Keratinocyte (primary cell): ENCODE measurements at regions not wholly inside any gene's neighbourhood (a gene's known extent, or its start where the extent isn't known, plus 50 kb on each side); places are given as distances from the start of the nearest gene placed in this dataset.

Experiments used
- DNase-seq: peaks from one replicate; pipeline ENCODE4 v3.0.0-alpha.2; 2011; ENCODE audit warnings: low read depth, missing footprints, low spot score
- FAIRE-seq: peaks from 2 replicates; lab custom pipeline; 2011; peaks lifted over from hg19 to GRCh38; lab: Jason Lieb, UNC
- H2AFZ ChIP-seq: 2 replicates; pipeline ENCODE4 v1.6.0; 2012; ENCODE audit warnings: low read length, control low read depth, inconsistent platforms; ENCODE audit not compliant: control insufficient read depth
- H3K27ac ChIP-seq: 2 replicates; pipeline ENCODE4 v1.5.1; 2011; ENCODE audit warnings: low read length; ENCODE audit not compliant: control insufficient read depth, insufficient read depth
- H3K27me3 ChIP-seq: 3 replicates; pipeline ENCODE4 v1.6.0; 2011; ENCODE audit warnings: low read length; ENCODE audit not compliant: control insufficient read depth, insufficient read depth; ENCODE audit errors: extremely low read depth
- H3K36me3 ChIP-seq, 2 experiments: 2 replicates in 1 of 2; 3 replicates in 1 of 2; pipeline ENCODE4 v1.5.1; 2011; ENCODE audit warnings: low read length in 2 of 2, mild to moderate bottlenecking in 1 of 2; ENCODE audit not compliant: control insufficient read depth in 2 of 2, insufficient read depth in 2 of 2; ENCODE audit errors: extremely low read depth in 1 of 2
- H3K4me1 ChIP-seq: 3 replicates; pipeline ENCODE4 v1.5.1; 2011; ENCODE audit warnings: low read length; ENCODE audit not compliant: control insufficient read depth, insufficient read depth; ENCODE audit errors: extremely low read depth
- H3K4me2 ChIP-seq: 3 replicates; pipeline ENCODE4 v1.6.0; 2011; ENCODE audit warnings: low read depth, low read length; ENCODE audit not compliant: control insufficient read depth, insufficient read depth; ENCODE audit errors: extremely low read depth
- H3K4me3 ChIP-seq, 3 experiments: fragments of 200-600 bp in 1 of 3; sonication (generic) in 1 of 3; 2 replicates in 2 of 3; 3 replicates in 1 of 3; pipeline ENCODE4 v1.5.1; 2011 to 2016; ENCODE audit warnings: low read length in 3 of 3, mild to moderate bottlenecking in 3 of 3, control low read depth in 2 of 3, inconsistent platforms in 1 of 3, low read depth in 1 of 3, mixed read lengths in 1 of 3, mixed run types in 1 of 3, moderate library complexity in 1 of 3; ENCODE audit not compliant: control insufficient read depth in 2 of 3, insufficient read depth in 2 of 3; ENCODE audit errors: extremely low read depth in 1 of 3
- H3K79me2 ChIP-seq: 2 replicates; pipeline ENCODE4 v1.6.0; 2012; ENCODE audit warnings: low read length; ENCODE audit not compliant: control insufficient read depth, insufficient read depth
- H3K9ac ChIP-seq: 3 replicates; pipeline ENCODE4 v1.6.0; 2011; ENCODE audit warnings: low read length; ENCODE audit not compliant: control insufficient read depth, insufficient read depth; ENCODE audit errors: extremely low read depth
- H3K9me1 ChIP-seq: 3 replicates; pipeline ENCODE4 v1.6.0; 2011; ENCODE audit warnings: low read length; ENCODE audit not compliant: control insufficient read depth, insufficient read depth; ENCODE audit errors: extremely low read depth
- H3K9me3 ChIP-seq: 2 replicates; pipeline ENCODE4 v1.5.1; 2012; ENCODE audit warnings: low read depth, low read length; ENCODE audit not compliant: control insufficient read depth
- H4K20me1 ChIP-seq: 3 replicates; pipeline ENCODE4 v1.6.0; 2011; ENCODE audit warnings: low read length; ENCODE audit not compliant: control insufficient read depth, insufficient read depth; ENCODE audit errors: extremely low read depth
- CTCF ChIP-seq, 3 experiments: IDR thresholded peaks in 1 of 3; conservative IDR thresholded peaks in 1 of 3; optimal IDR thresholded peaks in 1 of 3; 2 replicates in 2 of 3; 3 replicates in 1 of 3; pipeline versions ENCODE3 to v1.5.1; 2011; ENCODE audit warnings: low read length in 3 of 3, mild to moderate bottlenecking in 3 of 3, moderate library complexity in 2 of 3, control low read depth in 1 of 3, inconsistent platforms in 1 of 3; ENCODE audit not compliant: insufficient read depth in 2 of 3; ENCODE audit errors: extremely low read depth in 1 of 3
- EZH2 ChIP-seq: IDR thresholded peaks from one replicate; pipeline ENCODE4 v1.6.1; 2012; ENCODE audit warnings: inconsistent platforms, mild to moderate bottlenecking, low read length, moderate library complexity
- dilution Hi-C: fragments of 300-500 bp; cut with MboI; formaldehyde crosslinking; loops from one replicate; pipeline ENCODE4 v1.7.0; 2020; ENCODE audit warnings: low sequenced_read_pairs; ENCODE audit not compliant: extremely low pct_ligation_motif_present

- H3K27me3 ChIP-seq: no peaks in the 10 kb centered on the region
- no peak overlapping the region for H3K9ac ChIP-seq
- FAIRE-seq: no peak
- dilution Hi-C loops: no loop called here
- no peak for DNase-seq
- H2AFZ ChIP-seq: no peak overlapping the region
- H3K36me3 ChIP-seq: no peaks in the 10 kb centered on the region
- H3K4me2 ChIP-seq: no peak overlapping the region
- H3K4me1 ChIP-seq: peaks cover 3% of the 10 kb centered on the region
- no peaks in the 10 kb centered on the region for H4K20me1 ChIP-seq
- H3K79me2 ChIP-seq: no peaks in the 10 kb centered on the region
- H3K9me1 ChIP-seq: no peaks in the 10 kb centered on the region
- H3K27ac ChIP-seq: no peak overlapping the region
- H3K4me3 ChIP-seq: no peak overlapping the region
- H3K9me3 ChIP-seq: no peaks in the 10 kb centered on the region
- TF ChIP-seq CTCF (optimal IDR thresholded peaks at IDR 0.05 in 1 of 3, IDR thresholded peaks at IDR 0.05 in 1 of 3, conservative IDR thresholded peaks at IDR 0.05 in 1 of 3; ENCODE audit: extremely low read depth in 1 of 3, insufficient read depth in 2 of 3, low read length in 3 of 3): no peak
- TF ChIP-seq EZH2: no peak
These were observed 198.7 kb upstream of the RREB1 start for GRCh38 chr6:6909111-6909510.

GRCh38 chr6:6910734-6911295 is 196.9 kb upstream of the RREB1 start:
- no peaks in the 10 kb centered on the region for H3K9me1 ChIP-seq
- H4K20me1 ChIP-seq: no peaks in the 10 kb centered on the region
- FAIRE-seq: no peak
- H3K27me3 ChIP-seq: no peaks in the 10 kb centered on the region
- no peak overlapping the region for H3K4me2 ChIP-seq
- dilution Hi-C loops: no loop called here
- H3K36me3 ChIP-seq: no peaks in the 10 kb centered on the region
- no peak overlapping the region for H3K9ac ChIP-seq
- peaks cover 9% of the 10 kb centered on the region for H3K4me1 ChIP-seq
- H3K27ac ChIP-seq: no peak overlapping the region
- no peaks in the 10 kb centered on the region for H3K9me3 ChIP-seq
- DNase-seq: no peak
- H3K4me3 ChIP-seq: no peak overlapping the region
- no peak overlapping the region for H2AFZ ChIP-seq
- TF ChIP-seq CTCF (optimal IDR thresholded peaks at IDR 0.05 in 1 of 3, IDR thresholded peaks at IDR 0.05 in 1 of 3, conservative IDR thresholded peaks at IDR 0.05 in 1 of 3; ENCODE audit: extremely low read depth in 1 of 3, insufficient read depth in 2 of 3, low read length in 3 of 3) (no peak), EZH2 (no peak)
- no peaks in the 10 kb centered on the region for H3K79me2 ChIP-seq
